GM12874 (cell line): ENCODE measurements at regions not wholly inside any gene's neighbourhood (a gene's known extent, or its start where the extent isn't known, plus 50 kb on each side); places are given as distances from the start of the nearest gene placed in this dataset.

Experiments used
- TF ChIP-seq, protein P1 (sequence below): IDR thresholded peaks from 2 replicates; pipeline ENCODE4 v1.5.1; 2011; ENCODE audit warnings: low read depth, mild to moderate bottlenecking, control low read depth, low read length, moderate library complexity; ENCODE audit not compliant: insufficient read depth

DNA sequence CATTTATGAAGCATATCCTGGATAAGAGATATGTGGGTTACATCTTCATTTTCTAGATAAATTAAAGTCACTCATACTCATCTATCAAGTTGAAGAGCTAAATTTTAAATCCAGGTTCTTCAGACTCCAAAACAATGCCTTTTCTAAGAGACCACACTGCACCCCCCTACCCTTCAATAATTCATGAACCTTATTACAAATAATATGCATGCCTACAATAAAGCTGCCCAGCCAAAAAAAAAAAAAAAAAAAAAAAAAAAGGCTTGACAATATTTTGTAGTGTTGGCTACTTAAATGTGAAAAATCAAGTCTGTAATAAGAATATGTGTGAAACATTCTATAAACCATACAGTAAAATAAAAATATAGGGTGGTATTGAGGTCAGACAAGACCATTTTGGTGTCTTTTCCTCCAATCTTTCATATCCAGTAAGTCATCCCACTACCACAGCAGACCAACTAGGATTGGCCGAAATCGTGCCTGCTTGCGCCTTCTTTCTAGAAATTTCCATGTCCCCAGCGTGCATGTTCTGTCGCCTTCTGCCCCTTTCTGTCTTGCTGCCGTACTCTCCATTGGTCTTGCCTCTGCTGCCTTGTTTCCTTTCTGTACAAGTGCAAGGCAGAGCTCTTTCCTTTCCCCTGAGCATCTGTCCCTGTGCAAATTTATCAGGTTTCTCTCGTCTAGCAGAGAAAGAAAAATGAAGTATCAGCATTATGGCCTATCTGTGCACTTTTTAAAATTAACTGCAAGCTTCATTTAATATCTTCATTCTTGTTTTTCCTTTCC lies 92.6 kb upstream of the NDUFV2 start:
- TF ChIP-seq, protein P1, sequence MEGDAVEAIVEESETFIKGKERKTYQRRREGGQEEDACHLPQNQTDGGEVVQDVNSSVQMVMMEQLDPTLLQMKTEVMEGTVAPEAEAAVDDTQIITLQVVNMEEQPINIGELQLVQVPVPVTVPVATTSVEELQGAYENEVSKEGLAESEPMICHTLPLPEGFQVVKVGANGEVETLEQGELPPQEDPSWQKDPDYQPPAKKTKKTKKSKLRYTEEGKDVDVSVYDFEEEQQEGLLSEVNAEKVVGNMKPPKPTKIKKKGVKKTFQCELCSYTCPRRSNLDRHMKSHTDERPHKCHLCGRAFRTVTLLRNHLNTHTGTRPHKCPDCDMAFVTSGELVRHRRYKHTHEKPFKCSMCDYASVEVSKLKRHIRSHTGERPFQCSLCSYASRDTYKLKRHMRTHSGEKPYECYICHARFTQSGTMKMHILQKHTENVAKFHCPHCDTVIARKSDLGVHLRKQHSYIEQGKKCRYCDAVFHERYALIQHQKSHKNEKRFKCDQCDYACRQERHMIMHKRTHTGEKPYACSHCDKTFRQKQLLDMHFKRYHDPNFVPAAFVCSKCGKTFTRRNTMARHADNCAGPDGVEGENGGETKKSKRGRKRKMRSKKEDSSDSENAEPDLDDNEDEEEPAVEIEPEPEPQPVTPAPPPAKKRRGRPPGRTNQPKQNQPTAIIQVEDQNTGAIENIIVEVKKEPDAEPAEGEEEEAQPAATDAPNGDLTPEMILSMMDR: no peak

DNA sequence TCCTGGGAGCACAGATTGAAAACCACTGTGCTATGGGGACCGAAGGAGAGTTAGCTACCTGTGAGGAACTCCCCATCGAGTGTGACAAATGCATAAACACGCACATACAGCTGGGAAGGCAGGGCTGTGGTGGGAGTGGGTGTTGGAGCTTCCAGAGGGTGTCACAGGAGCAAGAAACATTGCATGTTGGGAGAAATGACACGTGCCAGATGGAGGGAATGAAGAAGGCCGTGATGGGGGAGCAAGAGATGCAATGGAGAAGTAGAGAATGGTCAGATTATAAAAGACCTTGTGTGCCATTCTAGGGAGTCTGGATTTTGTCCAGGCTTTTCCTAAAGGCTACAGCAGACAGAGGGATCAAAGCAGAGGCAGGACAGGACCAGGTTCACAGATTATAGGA lies 91.1 kb upstream of the NDUFV2 start:
- TF ChIP-seq, protein P1: no peak

DNA sequence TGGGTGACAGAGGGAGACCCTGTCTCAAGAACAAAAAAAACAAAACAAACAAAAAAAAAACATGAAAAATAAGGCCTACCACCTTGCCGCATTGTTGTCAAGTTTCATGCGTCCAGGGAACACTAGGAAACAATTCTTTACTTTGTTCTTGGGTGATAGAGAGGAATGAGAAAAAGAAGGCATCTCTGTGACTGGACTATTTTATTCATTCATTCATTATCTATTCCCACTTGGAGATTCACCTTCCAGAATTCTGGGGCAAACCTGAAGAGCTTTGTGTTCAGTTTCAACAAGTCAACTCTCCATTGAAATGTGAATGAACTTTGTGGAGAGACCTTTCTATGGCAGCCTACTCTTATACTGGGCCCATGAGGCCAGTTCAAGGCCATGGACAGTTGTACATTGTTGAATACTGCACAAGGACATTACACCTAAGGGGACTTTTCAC lies 88.5 kb upstream of the NDUFV2 start:
- TF ChIP-seq, protein P1: no peak

DNA sequence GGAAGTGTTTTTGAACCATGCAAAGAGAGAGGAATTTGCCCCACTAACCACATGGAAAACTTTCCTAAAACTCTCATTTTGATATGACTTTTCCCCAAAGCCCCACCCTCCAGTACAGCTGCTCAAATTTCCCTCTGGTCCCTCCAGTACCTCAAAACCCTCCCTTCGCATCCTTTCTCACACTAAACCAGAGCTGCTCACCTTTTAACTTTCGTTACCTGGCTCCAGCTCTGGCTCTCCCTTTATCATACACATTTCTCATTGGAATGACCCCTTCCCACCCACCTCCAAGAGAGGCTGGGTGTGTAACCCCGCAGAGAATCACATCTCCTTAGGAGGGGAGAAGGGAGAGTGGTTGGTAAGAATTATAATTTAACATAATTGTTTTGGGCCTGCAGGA lies 86.8 kb upstream of the NDUFV2 start:
- TF ChIP-seq, protein P1: no peak

DNA sequence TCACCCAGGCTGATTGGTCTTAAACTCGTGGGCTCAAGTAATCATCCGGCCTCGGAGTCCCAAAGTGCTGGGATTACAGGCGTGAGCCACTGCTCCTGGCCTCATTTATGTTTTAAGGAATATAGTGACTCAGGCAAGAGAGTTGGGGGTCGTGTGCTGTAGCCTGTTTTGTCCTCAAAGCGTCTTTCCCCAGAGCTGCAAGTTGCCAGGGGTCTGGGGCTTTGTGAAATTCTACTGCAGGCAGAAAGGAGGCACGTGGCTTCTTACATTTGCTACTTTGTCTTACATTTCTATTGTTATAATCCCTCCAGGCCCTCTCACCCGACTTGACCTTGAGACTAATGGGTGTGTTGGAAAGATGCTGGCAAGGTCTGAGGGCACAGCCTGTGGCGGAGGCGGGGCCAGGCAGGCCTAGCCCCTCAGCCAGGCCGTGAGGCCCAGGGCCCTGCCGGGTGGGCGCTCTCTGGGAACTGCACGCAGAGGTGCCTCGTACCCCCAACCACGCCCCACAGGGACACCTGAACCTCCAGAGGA lies 85.8 kb upstream of the NDUFV2 start:
- TF ChIP-seq, protein P1: no peak

DNA sequence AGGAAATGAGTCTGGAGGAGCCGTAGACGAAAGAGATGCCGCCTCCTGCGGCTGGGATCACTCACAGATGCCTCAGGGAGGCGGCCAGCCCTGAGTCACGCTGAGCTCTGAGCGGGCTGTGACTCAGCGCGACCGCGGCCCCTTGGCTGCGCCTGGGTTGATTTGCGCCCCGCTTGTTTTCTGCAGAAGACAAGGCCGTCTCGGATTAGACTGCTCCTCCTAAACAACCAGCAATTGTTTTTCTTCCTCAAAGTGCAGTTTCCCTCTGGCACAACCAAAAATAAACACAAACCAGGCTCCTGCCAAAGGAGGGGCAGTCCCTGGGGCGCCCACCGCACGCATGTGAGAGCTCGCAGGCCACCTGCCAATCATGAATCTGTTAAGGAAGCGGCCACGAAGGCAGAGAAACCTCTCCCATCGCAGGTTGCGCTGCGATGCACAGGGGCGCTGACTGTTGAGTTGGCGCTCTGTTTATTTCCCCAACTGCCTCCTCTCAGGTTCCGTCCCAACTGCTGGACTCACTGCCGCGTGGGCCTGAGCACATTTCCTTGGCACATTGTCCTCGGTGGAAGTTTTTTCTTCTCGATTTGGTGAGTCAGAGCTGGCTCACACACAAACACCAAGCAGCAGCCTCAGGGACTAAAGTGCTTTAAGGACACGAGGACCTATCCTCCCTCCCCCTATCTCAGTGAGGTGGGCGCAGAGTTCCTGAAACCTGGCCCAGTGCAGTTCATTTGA lies 85.2 kb upstream of the NDUFV2 start:
- TF ChIP-seq, protein P1: no peak

DNA sequence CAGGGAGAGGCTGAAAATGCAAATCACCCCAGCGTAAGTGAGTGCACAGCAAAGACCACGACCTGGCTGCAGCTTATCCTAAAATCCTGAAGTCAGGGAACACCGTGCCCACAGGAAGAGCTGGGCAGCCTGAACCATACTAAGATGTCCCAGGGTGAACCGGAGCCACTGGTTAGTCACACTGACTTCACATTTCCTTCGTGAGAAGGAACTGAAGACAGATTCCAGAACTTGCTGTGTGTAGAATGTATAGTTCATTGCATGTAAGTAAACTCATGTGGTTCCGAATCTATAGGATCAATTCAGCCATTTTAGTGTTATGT lies 84.6 kb upstream of the NDUFV2 start:
- TF ChIP-seq, protein P1: no peak
